Naive B cell (primary cell): ENCODE measurements at regions not wholly inside any gene's neighbourhood (a gene's known extent, or its start where the extent isn't known, plus 50 kb on each side); places are given as distances from the start of the nearest gene placed in this dataset.
"Not testable (repeated sequence)": the region's sequence is repeated elsewhere in the genome, so short reads cannot be mapped to it uniquely, and the experiment has no call there.

Experiments used
- ATAC-seq, 2 donors: fragments of 150-1000 bp; cut with Tn5 transposase; 2 replicates each; pipeline ENCODE4 v1.10.0; 2021; ENCODE audit warnings: low read depth in 2 of 2, mild to moderate bottlenecking in 2 of 2, moderate library complexity in 2 of 2
- DNase-seq: peaks from one replicate; pipeline ENCODE4 v3.0.0; 2022
- H3K27ac Mint-ChIP-seq, 6 donors: one replicate each; pipeline ENCODE4 v1.8.0; 2020 to 2022; ENCODE audit warnings: mild to moderate bottlenecking in 6 of 6, mixed read lengths in 6 of 6, moderate library complexity in 5 of 6, inconsistent platforms in 2 of 6
- H3K27me3 Mint-ChIP-seq, 3 donors: one replicate each; pipeline ENCODE4 v1.8.0; 2021 to 2022; ENCODE audit warnings: mixed read lengths in 3 of 3, mild to moderate bottlenecking in 1 of 3
- H3K36me3 Mint-ChIP-seq, 2 donors: one replicate each; pipeline ENCODE4 v1.8.0; 2020 to 2022; ENCODE audit warnings: mixed read lengths in 2 of 2, inconsistent platforms in 1 of 2, mild to moderate bottlenecking in 1 of 2
- H3K4me1 Mint-ChIP-seq, 3 donors: one replicate each; pipeline ENCODE4 v1.8.0; 2020 to 2022; ENCODE audit warnings: mixed read lengths in 3 of 3, inconsistent platforms in 1 of 3, mild to moderate bottlenecking in 1 of 3, moderate library complexity in 1 of 3
- H3K4me3 Mint-ChIP-seq, 8 donors: one replicate each; pipeline ENCODE4 v1.8.0; 2020 to 2022; ENCODE audit warnings: mild to moderate bottlenecking in 8 of 8, mixed read lengths in 8 of 8, moderate library complexity in 8 of 8, inconsistent platforms in 2 of 8
- H3K9me3 Mint-ChIP-seq, 7 donors: one replicate each; pipeline ENCODE4 v1.8.0; 2020 to 2022; ENCODE audit warnings: mixed read lengths in 7 of 7, mild to moderate bottlenecking in 5 of 7, inconsistent platforms in 2 of 7, moderate library complexity in 1 of 7

DNA sequence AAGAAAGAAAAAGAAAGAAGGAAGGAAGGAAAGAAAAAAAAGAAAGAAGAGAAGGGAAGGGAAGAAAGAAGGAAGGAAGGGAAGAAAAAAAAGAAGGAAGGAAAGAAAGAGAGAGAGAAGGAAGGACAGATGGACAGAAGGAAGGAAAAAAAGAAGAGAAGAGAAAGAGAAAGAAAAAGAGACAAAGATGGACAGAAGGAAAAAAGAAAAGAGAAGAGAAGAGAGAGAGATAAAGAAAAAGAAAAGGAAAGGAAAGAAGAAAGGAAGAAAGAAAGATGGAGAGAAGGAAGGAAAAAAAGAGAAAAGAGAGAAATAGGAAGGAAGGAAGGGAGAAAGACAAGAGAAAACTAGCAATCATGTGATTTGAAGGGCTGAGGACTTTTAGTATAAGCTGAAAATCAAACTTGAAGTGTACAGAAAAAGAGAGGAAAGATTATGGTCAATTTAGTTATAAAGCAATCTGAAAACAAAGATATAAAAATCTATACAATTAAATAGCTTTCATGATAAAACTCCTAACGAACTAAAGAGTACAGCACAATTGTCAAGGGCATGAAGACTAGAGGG lies 115.3 kb downstream of the LTN1 start:
- Mint-ChIP-seq H3K4me1 (no peaks in the 10 kb centered on the region), H3K27me3 (no peaks in the 10 kb centered on the region), H3K36me3 (peaks cover 33 to 38% of the 10 kb centered on the region in 2 donors), H3K9me3 (no peaks in the 10 kb centered on the region), H3K4me3 (no peak overlapping the region), H3K27ac (peak overlapping the region in 4 of 6 donors; percentile 1 to 93 (median 36))
- ATAC-seq (no peak), DNase-seq (no peak)

- no peaks in the 10 kb centered on the region for H3K4me1 Mint-ChIP-seq
- H3K27me3 Mint-ChIP-seq: no peaks in the 10 kb centered on the region
- no peak overlapping the region for H3K4me3 Mint-ChIP-seq
- ATAC-seq: no peak
- no peaks in the 10 kb centered on the region for H3K9me3 Mint-ChIP-seq
- DNase-seq: no peak
- H3K27ac Mint-ChIP-seq: no peak overlapping the region
- peaks cover 45 to 49% of the 10 kb centered on the region in 2 donors for H3K36me3 Mint-ChIP-seq
Observed at GRCh38 chr21:28875078-28875477, 117.6 kb downstream of the LTN1 start.

DNA sequence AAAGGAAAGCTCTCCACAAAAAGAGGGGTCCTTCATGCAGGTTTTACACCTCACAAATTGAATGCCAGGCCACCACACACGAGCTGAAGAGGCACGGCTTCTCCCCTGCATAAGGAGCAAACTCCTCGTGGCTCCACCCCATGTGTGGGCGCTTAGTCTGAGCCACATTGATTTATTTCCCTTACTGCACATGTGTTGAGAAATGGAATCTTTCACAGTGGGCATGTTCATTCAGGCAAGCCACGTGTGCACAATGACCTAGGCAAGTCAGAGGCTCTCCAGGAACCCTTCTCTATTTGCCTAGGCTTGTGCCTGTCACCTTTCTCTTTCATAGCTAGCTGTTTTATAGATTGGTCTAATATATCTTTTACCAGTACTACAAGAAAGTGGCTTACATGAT lies 120.5 kb downstream of the LTN1 start:
- H3K27ac Mint-ChIP-seq: peak overlapping the region in 1 of 6 donors; percentile 42
- no peak overlapping the region for H3K4me3 Mint-ChIP-seq
- no peaks in the 10 kb centered on the region for H3K27me3 Mint-ChIP-seq
- H3K9me3 Mint-ChIP-seq: no peaks in the 10 kb centered on the region
- DNase-seq (no peak), ATAC-seq (no peak)
- H3K4me1 Mint-ChIP-seq: no peaks in the 10 kb centered on the region
- H3K36me3 Mint-ChIP-seq: peaks cover 39 to 44% of the 10 kb centered on the region in 2 donors

GRCh38 chr21:28871388-28872010 lies 121.2 kb downstream of the LTN1 start:
- Mint-ChIP-seq H3K36me3 (peaks cover 39 to 40% of the 10 kb centered on the region in 2 donors), H3K4me1 (no peaks in the 10 kb centered on the region), H3K4me3 (no peak overlapping the region), H3K27me3 (no peaks in the 10 kb centered on the region), H3K27ac (no peak overlapping the region), H3K9me3 (no peaks in the 10 kb centered on the region)
- ATAC-seq (no peak), DNase-seq (no peak)

GRCh38 chr21:28867401-28867800 lies 125.3 kb downstream of the LTN1 start:
- H3K27ac Mint-ChIP-seq: no peak overlapping the region
- H3K4me3 Mint-ChIP-seq: no peak overlapping the region
- no peaks in the 10 kb centered on the region for H3K27me3 Mint-ChIP-seq
- DNase-seq (no peak), ATAC-seq (no peak)
- H3K36me3 Mint-ChIP-seq: peaks cover 17 to 24% of the 10 kb centered on the region in 2 donors
- peaks cover 0 to 2% (median 0%) of the 10 kb centered on the region in 7 donors for H3K9me3 Mint-ChIP-seq
- H3K4me1 Mint-ChIP-seq: no peaks in the 10 kb centered on the region

DNA sequence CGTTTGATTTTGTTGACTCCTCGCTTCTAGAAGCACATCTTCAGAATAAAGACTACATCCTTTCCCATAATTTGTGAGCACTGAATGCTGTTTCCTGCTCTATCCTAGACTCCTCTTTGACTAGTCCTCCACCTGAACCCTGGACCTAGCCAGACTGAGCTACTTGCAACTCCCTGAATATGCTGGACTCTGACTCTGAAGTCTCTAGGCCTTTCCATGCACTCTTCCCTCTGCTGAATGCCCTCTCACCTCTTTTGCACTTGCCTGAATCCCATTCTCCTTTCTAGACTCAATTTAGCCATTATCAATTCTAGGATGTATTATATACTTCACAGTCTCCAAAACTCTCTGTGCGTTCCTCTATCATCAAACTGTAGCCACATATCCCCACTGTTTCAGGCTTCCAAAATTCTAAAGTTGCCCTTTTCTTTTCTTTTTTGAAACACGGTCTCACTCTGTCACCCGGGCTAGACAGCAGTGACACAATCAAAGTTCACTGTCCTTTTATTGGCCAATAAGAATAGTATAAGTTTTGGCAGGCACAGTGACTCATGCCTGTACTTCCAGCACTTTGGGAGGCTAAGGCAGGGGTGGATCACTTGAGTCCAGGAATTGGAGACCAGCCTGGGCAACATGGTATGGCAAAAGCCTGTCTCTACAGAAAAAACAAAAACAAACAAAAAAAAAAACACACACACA lies 127.0 kb downstream of the LTN1 start:
- Mint-ChIP-seq H3K4me3 (no peak overlapping the region), H3K27me3 (no peaks in the 10 kb centered on the region), H3K4me1 (no peaks in the 10 kb centered on the region), H3K27ac (no peak overlapping the region), H3K36me3 (peaks cover 8 to 15% of the 10 kb centered on the region in 2 donors), H3K9me3 (peaks cover 0 to 4% (median 0%) of the 10 kb centered on the region in 7 donors)
- no peak for DNase-seq
- ATAC-seq: no peak

DNA sequence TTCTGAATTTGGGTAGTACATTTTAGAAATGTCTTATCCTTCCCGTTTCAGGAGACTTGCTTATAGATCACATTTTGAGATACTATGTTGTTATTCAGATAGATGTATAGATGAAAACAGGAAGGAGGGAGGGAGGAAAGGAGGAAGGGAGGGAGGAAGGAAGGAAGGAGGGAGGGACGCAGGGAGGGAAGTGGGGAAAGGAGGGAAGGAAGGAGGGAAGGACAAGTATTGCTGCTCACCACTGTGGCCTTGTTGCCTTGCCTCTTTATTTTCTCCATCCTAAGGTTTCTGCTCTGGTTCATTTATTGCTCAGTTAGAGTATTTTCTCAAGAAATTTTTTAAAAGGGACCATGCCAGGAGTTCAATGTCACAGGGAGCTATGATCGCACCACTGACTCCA lies 134.3 kb downstream of the LTN1 start:
- Mint-ChIP-seq H3K27me3 (no peaks in the 10 kb centered on the region), H3K27ac (no peak overlapping the region), H3K36me3 (peaks cover 8 to 30% of the 10 kb centered on the region in 2 donors), H3K4me3 (no peak overlapping the region), H3K4me1 (no peaks in the 10 kb centered on the region), H3K9me3 (peaks cover 0 to 8% (median 0%) of the 10 kb centered on the region in 7 donors)
- ATAC-seq (no peak), DNase-seq (no peak)

- peaks cover 0 to 4% (median 0%) of the 10 kb centered on the region in 3 donors for H3K4me1 Mint-ChIP-seq
- DNase-seq (no peak), ATAC-seq (no peak)
- no peaks in the 10 kb centered on the region for H3K27me3 Mint-ChIP-seq
- H3K4me3 Mint-ChIP-seq: no peak overlapping the region
- no peak overlapping the region for H3K27ac Mint-ChIP-seq
- H3K36me3 Mint-ChIP-seq: peaks cover 4 to 32% of the 10 kb centered on the region in 2 donors
- peaks cover 0 to 8% (median 0%) of the 10 kb centered on the region in 7 donors for H3K9me3 Mint-ChIP-seq
Observed at GRCh38 chr21:28857752-28858151, 134.9 kb downstream of the LTN1 start.

DNA sequence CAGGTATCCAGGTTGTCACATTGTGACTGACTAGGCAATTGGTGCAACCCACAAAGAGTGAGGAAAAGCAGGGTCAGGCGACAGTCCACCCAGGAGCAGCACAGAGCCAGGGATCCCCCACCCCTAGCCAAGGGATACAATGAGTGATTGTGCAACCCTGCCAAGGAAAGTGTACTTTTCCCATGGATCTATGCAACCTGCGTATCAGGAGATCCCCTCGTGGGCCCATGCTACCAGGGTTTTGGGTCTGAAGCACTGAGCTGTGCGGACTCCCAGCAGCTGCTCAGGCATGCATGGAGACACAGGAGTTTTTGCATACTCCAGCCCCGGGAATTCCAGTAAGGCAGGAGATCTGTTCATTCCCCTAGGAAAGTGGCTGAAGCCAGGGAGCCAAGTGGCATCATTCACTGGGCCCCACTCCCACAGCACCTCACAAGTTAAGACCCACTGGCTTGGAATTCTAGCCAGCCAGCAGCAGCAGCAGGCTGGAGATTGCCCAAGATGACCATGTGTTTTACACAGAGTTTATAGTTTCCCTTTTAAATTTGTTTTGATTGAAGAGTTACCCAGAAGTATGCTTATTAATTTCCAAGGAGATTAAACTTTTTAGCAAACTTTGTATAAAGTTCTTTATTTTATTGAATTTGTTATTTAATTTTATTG lies 136.0 kb downstream of the LTN1 start:
- DNase-seq (no peak), ATAC-seq (no peak)
- H3K36me3 Mint-ChIP-seq: peaks cover 0 to 24% of the 10 kb centered on the region in 2 donors
- no peak overlapping the region for H3K4me3 Mint-ChIP-seq
- no peak overlapping the region for H3K27ac Mint-ChIP-seq
- peaks cover 0 to 4% (median 0%) of the 10 kb centered on the region in 3 donors for H3K4me1 Mint-ChIP-seq
- peaks cover 0 to 8% (median 0%) of the 10 kb centered on the region in 7 donors for H3K9me3 Mint-ChIP-seq
- H3K27me3 Mint-ChIP-seq: no peaks in the 10 kb centered on the region

DNA sequence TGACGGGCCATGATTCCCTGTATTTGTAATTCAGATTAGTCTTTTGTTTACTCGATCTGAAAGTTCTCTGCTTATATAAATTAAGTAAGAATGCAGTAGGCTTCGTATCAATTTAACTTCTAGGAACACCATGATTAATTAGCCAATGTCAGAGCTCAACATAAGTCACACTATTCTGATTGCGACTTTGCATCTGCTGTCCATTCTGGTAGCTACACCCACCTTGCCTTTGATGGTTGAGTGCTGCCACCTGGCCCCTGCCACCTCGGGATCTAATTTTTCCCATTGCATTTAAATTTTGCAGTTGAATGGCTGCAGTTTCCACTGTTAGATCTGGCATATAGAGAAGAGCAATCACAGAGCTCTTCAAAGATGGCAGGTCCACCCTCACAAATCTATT lies 140.0 kb downstream of the LTN1 start:
- H3K4me3 Mint-ChIP-seq: peak overlapping the region in 1 of 8 donors; percentile 12
- DNase-seq: no peak
- peaks cover 0 to 4% (median 0%) of the 10 kb centered on the region in 3 donors for H3K4me1 Mint-ChIP-seq
- H3K36me3 Mint-ChIP-seq: peaks cover 0 to 26% of the 10 kb centered on the region in 2 donors
- no peak overlapping the region for H3K27ac Mint-ChIP-seq
- ATAC-seq: no peak
- peaks cover 0 to 6% (median 0%) of the 10 kb centered on the region in 3 donors for H3K27me3 Mint-ChIP-seq
- H3K9me3 Mint-ChIP-seq: peaks cover 0 to 8% (median 2%) of the 10 kb centered on the region in 7 donors

DNA sequence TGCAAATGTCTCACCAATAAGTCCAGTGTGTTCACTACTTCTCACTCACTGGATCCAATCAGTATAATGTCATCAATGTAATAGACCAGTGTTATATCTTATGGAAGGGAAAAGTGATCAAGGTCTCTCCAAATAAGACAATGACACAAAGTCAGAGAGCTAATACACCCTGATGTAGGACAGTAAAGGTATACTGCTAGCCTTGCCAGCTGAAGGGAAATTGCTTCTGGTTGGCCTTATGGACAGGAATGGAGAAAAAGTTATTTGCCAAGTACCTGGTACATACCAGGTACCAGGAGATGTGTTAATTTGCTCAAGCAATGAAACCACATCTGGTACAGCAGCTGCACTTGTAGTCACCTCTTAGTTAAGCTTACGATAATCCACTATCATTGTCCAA lies 141.0 kb downstream of the LTN1 start:
- DNase-seq (no peak), ATAC-seq (no peak)
- H3K27me3 Mint-ChIP-seq: peaks cover 0 to 6% (median 0%) of the 10 kb centered on the region in 3 donors
- peaks cover 0 to 4% (median 0%) of the 10 kb centered on the region in 3 donors for H3K4me1 Mint-ChIP-seq
- peaks cover 0 to 28% of the 10 kb centered on the region in 2 donors for H3K36me3 Mint-ChIP-seq
- H3K4me3 Mint-ChIP-seq: no peak overlapping the region
- H3K27ac Mint-ChIP-seq: no peak overlapping the region
- peaks cover 0 to 8% (median 2%) of the 10 kb centered on the region in 7 donors for H3K9me3 Mint-ChIP-seq

GRCh38 chr21:28839237-28839636 lies 153.4 kb downstream of the LTN1 start:
- DNase-seq, H3K27ac Mint-ChIP-seq, H3K4me3 Mint-ChIP-seq, H3K4me1 Mint-ChIP-seq, ATAC-seq, H3K9me3 Mint-ChIP-seq, H3K27me3 Mint-ChIP-seq, H3K36me3 Mint-ChIP-seq: not testable (repeated sequence)

DNA sequence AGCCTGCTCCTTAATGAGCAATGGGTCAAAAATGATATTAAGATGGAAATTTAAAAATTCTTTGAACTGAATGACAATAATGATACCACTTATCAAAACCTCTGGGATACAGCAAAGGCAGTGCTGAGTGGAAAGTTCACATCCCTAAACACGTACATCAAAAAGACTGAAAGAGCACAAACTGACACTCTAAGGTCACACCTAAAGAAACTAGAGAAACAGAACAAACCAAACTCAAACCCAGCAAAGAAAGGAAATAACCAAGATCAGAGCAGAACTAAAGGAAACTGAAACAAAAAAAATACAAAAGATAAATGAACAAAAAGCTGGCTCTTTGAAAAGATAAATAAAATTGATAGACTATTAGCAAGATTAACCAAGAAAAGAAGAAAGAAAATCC lies 155.3 kb downstream of the LTN1 start:
- not testable (repeated sequence) for H3K9me3 Mint-ChIP-seq, H3K4me3 Mint-ChIP-seq, DNase-seq, ATAC-seq, H3K27me3 Mint-ChIP-seq, H3K36me3 Mint-ChIP-seq, H3K4me1 Mint-ChIP-seq, H3K27ac Mint-ChIP-seq
